GM21447 (cell line): ENCODE measurements at regions not wholly inside any gene's neighbourhood (a gene's known extent, or its start where the extent isn't known, plus 50 kb on each side); places are given as distances from the start of the nearest gene placed in this dataset.

Source experiments
- ATAC-seq: cut with Tn5 transposase; IDR thresholded peaks from one replicate; pipeline ENCODE4 v1.9.1; 2021; ENCODE audit not compliant: unreplicated experiment

DNA sequence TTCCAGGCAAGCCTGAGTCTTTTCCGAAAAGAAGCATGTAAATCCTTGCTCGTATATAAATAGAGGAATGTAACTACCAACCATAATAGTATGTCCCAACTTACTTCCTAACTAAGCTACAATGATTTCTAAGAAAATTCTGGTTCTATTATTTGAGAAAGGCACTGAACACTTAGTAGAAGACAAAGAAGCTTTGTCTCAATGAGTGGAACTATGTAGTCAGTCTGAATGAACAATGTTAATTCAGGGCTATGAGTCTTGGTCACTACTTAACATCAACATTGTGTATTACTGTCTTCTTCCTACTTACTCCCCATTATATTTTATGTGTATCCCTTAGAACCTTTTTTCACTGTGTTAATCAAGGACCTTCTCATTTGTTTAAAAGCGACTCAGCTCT, 206.0 kb downstream of the CYB561 start:
- ATAC-seq = no peak

DNA sequence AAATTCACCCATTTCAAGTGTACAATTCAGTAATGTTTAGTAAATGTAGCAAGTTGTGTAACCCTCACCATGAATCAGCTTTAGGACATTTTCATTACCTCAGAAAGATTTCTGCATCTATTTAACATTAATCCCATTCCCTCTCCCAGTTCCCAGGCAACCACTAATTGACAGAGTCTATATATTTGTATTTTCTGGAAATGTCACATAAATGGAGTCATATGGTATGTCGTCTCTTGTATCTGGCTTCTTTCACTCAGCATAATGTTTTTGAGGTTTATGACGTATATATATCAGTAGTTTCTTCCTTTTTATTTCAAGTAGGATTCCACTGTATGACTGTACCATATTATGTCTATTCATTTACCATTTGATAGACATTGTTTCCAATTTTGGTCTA, 199.8 kb downstream of the CYB561 start:
- no peak for ATAC-seq

DNA sequence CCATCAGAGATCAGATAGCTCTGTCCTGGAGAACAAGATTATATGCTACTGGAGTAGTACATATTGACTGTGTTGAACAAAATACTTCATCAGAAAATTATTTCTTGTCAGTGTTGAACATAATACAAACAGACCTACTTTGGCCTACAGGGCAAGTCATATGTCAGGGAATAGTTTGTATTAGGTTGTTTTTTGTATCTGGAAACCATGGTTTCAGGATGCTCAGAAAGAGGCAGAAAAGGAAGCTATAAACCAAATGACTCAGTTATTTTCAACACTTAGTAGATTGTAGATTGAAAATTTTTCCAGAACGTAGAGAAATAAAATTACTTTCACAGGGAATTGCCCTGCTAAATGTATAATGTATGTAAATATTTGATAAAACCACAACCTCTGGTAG, 198.4 kb downstream of the CYB561 start:
- ATAC-seq = no peak

DNA sequence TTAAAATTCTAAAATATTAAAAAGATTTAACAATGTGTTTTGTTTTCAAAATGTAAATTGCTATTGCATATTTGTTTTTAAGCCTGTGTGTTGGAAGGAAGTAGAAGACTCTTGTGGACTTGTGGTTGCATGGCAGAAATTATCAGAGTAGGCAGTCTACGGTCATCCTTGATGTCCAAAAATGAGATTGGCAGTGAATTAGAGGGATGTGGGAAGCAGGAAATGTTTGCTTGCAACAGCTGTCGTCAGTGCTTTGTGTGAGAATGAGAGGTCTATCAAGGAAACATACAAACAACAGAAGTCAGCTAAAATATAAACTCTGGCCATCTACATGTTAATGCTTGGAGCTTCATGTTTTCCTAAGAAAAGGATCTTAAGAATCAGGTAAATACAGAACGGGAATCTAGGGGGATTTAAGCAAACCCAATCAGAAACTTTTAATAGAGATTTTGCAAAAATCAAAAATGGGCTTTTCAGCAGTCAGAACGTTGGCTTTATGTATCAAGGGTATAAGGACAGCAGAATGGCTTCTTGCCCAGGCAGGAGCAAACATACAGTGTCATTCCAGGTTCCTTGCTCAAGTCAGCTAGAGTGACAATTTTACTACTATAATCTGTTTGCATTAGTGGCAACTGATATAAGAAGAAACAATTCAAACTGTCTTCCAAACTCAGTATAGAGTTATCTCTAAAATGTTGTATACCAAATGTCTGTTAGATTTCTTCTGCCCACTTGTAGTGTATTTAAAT, 196.7 kb downstream of the CYB561 start:
- ATAC-seq = no peak

DNA sequence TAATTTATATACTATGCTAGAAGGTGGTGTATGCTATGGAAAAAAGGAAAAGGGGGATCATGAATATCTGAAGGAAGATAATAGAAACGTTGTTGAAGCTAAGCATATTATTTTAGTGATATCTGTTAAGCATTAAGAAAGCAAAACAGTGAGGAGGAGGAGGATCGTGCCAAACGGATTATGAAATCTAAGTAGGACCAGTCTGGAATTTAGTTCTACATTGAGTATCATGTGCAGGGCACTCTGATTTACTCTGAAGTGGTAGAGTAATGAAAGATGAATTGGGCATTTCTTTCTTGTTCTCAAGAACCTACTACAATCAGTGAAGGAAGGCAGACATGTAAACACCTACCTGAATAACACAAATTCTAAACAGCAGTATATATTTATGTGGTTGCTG, 195.3 kb downstream of the CYB561 start:
- no peak for ATAC-seq

DNA sequence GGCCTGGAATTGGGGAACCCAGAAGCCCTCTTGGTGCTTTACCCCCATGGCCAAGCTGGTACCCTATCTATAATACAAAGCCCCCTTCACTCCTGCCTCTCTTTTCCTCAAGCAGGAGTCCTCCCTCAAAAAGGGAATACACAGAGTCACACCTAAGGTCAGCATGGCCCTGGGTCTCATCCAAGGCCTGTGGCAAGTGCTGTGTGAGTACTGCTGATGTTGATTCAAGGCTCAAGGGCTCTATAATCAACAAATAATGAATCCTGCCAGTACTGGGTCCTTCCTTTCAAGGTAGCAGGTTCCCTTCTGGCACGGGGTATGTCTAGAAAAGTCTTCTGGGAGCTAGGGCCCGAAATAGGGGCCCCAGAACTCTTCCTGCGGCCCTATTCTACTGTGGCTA, 187.3 kb downstream of the CYB561 start:
- ATAC-seq = no peak

DNA sequence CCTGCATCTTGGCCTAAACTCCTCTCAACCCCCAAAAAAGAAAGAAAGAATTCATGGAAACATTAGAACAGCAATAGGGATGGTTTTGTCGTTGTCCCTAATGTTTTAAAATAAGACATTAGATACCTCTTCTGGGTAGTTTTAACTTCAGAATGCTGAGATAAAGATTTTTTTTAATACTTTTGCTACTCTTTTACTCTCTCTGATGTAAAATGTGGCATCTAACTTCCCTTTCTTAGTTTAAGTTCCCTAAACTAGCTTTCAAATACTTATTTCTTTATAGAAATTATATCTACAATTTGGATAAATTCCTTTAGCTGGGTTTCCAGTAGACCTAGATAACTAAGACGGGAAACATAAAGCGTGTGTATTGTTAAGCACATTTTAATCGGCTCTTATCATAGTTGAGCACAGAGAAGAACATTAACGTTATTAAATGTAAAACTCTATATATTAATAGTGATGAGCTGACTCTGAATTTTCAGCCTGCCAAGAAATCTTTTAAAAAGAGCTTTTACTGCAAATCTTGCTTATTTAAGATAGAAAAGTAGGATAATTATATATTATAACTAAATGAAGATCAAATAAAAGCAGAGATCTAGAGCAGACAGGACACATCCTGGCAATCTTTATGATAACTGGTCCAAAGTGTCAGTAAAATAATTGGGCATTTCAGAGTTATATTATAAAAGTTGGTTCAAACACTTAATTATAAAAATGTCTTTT, 183.2 kb downstream of the CYB561 start:
- ATAC-seq = no peak

DNA sequence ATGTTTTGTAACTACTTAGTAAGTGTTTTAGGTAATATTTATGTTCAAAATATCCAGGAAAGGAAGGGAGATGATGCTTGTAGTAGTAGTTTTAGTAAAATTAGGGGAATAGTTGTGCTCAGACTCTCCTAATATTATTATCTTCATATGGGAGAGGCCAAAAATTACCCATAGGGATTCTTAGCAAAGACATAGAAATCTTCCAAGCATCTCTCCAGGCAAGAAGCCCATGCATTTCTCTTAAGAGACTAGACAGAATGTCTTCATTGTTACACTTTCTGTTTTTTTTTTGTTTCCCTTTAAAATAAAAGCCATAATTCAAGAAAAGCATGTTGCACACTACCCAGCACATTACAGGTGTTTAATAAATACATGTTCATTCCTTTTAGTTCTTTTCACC, 180.6 kb downstream of the CYB561 start:
- no peak for ATAC-seq

DNA sequence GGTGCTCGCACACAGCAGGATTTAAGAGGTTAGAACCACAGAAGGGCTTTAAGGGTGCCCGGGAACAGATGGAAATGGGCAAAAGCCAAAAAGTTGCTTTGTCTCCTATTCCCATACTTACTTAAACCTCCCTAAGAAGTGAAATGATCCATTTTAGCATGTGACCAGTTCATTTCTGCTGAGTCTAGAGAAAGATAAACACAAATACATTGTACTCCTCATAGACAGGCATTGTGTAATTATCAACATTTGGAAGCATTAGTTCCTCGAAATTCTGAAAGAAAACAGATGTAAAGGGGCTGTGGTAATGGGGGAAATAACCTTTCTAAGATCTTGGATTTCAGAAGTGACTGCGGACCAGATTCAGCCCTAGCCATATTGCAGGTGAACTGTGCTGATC, 178.3 kb downstream of the CYB561 start:
- ATAC-seq = no peak

DNA sequence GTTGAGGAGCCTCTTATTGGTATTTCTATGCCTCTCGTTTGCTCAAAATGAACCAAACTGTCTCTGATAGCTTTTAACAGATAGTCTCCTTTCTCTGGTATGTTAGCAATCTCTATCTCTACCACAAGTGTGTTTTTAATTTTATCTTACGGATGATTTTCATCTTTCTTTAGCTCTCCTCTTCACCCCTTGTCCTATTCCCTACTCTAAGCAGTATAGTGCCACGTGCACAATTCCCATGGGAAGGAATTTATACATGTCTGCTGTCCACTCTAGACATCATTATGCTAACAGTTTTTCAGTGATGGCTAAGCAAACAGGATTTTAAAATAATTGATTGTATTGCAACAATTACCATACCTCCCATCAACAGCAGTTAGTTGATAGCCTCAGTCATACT, 177.3 kb downstream of the CYB561 start:
- no peak for ATAC-seq

DNA sequence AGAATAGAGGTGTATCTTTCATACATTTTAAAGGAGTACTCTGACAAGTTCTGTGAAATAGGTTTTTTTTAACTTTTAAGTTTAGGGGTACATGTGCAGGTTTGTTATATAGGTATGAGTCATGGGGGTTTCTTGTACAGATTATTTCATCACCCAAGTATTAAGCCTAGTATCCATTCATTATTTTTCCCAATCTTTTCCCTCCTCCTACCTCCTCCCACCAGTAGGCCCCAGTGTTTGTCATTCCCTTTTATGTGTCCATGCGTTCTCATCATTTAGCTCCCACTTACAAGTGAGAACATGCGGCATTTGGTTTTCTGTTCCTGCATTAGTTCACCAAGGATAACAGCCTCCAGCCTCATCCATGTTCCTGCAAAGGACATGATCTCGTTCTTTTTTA, 175.5 kb downstream of the CYB561 start:
- no peak for ATAC-seq

DNA sequence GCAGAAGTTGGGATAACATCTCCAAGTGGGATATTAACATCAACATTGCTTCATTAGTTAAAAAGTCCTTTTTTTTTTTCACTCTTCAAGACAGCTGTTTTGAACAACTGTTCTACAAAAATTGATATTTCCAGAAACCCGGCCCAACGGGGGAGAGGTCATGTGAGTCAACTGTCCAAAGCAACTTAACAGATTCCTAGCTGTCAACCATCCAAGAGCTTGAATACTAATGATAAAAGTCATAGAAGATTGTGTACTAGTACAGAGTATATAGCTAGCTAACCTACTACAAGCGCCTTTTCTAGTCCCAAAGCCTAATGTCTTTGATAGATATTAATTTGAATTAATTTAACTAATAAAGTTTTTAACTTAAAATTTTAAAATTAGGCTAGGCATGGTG, 172.0 kb downstream of the CYB561 start:
- no peak for ATAC-seq

DNA sequence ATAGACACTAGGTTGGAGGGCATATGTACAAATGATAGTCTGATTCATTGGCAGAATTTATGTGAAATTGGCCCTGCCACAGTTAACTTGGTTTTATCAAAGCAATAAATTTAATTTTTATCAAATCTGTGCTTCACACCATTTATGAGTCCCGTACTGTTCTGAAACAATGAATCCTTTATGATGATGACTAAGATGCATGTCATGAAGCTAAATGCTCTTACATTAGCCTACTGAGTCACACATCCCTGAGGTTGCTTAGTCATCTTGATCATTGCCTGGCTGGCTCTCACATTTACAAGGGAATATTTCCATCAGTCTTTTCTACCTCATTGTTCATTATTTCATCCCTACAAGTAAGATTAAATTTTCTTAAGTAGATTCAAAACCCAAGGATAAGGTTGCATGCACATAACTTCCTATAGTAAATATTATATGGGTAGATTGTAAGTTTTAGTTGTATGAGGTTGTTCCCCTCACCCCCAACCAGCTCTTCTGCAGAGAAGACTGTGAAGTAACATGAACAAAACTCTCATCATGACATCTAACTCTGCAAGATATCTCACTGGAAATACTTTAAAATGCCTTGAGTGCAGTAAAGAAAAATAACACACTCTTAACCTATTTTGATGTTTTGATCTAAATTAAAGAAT, 170.7 kb downstream of the CYB561 start:
- ATAC-seq = no peak

DNA sequence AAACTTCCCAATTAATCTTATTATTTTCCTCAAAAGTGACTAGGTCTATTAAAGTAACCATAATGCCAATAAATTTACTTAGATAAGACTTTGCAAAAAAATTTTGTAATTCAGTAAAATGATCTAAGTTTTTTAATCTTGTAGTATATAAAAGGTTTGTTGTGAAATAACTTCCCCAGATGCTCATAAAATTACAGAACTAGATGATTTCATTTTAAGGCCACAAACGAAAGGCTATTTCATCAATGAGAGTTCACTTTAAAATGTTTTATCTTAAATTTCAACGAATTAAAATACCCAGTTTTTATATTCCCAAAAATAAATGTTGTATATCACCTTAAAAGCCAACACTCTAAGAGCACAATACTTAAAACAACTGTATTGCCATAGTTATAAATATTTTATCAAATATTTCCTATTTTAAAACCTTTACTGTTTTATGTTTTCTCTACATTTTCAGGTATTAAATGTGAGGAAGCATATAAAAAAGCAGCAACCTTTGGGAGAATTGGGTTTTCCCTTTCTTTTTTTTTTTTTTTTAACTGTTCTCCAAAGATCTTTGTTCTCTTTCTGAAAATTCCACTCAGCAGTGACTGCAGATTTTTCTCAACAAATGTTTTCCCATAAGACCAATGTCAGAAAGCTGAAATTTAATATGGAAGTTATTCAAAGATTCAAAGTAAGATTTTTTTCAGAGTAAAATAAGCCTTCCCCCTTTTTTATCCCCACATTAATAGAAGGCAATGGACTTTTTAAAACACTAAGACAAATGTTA, 169.9 kb downstream of the CYB561 start:
- ATAC-seq = no peak

DNA sequence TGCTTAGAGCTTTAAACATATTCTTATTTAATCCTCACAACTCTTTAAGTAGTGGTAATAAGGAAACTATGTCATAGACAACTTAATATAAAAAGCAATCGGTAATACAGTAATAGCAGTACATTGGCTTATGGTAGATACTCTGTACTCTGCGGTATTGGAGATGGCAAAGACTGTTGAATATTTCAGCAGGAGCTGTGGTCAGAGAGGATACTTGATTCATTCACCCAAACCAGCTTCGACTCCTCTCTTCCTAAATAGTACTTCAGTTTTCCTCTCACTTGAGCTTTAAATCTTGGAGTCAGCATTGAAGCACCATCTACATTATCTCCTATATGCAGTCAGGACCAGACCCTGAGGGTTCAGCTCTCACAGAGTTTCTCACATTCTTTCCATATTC, 169.3 kb downstream of the CYB561 start:
- no peak for ATAC-seq

DNA sequence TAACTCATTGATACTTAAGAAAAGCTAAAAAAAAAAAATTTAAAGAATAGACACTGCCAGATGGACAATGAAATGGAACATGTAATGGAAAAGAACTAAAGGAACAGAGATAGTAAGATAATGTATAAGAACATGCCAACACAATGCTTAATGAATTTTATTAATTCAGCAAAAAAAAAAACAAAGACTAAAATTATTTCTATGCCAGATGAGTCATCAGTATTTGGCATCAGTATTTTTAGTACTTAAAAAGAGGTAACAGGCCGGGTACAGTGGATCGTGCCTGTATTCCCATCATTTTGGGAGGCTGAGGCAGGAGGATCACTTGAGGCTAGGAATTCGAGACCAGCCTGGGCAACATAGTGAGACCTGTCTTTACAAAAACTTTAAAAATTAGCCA, 168.5 kb downstream of the CYB561 start:
- ATAC-seq = no peak

DNA sequence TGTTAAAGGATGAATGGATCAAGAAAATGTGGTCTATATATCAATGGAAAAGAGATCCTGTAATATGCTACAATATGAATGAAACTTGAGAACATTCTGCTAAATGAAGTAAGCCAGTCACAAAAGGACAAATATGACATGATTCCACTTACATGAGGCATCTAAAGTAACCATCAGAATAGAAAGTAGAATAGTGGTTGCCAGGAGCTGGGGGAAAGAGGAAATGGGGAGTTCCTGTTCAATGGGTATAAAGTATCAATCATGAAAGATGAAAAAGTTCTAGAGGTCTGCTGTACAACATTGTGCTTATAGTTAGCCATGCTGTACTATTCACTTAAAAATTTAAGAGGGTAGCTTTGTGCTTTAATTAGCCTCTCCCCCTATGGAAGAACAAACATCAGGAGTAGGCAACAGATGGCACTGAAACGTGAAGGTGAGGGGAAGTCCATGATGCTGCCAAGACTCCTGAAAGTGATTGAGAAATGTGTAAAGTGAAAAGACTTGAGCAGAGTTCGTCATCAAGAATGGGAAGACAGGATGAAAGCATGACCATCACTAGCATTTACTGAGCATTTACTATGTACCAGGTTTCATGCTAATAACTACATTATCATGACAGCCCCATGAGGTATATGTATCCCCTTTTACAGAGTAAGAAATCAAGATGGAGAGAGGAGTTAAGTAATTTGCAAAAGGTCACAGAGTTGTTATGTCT, 167.2 kb downstream of the CYB561 start:
- peak; percentile 52 for ATAC-seq

DNA sequence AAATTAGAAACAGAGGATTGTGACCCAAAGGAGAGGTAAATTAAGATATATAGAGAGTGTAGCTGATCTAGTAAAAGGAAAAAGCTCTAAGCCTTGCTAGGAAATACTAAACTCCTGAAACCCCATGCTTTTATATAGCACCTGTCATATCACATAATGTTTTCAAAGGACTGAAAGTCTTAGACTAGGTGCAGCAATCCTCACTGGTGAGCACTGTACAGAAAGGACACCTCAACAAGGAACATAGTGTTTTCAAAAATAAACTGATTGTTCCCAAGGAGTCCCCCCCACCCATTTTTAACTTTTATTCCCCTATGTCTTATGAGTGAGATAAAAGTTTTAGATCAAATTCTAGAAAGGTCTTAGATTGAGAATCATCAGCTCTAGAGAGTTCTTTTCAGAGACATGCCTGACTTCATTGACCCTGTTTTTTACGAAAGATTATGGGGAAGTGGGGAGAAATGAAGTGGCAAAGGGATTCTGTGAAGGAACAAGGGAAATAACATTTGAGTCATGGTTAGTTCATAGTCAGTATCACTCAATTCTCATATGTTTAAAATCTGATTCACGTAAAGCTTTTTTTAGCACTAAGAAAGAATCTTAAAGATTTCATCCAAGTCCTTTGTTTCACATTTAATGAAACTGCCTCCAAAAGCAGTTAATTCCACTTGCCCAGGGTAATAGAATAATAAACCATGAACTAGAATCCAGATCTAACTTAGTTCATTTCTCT, 166.4 kb downstream of the CYB561 start:
- no peak for ATAC-seq

DNA sequence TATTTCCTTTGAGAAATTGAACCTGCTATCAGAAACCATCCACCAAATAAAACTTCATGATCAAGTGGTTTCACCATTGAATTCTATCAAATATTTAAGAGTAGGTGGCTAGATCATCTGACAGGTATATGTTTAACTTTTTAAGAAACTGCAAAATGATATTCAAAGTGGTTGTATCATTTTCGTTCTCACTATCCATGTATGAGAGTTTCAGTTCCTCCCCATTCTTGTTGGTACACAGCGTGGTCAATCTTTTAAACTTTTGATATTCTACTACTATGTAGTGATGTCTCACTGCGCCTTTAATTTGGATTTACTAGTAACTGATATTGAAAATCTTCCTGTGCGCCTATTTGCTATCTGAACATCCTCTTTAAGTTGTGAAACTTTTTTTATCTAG, 163.7 kb downstream of the CYB561 start:
- ATAC-seq = peak; percentile 68

DNA sequence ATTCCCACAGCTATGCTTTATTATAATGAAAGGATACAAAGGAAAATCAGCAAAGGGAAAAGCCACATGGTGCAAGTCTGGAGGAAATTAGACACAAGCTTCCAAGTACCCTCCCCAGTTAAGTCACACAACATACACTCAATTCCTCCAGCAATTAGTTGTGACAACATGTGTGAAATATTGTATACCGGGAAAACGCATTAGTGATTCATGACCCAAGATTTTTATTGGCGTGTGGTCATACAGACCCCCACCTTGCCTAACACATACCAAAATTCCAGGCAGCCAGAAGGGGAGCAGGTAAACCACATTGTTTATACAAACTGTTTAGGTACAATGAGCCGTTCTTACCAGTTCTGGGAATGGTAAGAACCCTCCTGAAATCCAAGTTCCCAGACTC, 160.6 kb downstream of the CYB561 start:
- ATAC-seq = no peak
